HL-60 (cell line): ENCODE measurements at regions not wholly inside any gene's neighbourhood (a gene's known extent, or its start where the extent isn't known, plus 50 kb on each side); places are given as distances from the start of the nearest gene placed in this dataset.

Experiments
- DNase-seq, 2 experiments: peaks; one replicate each; pipeline ENCODE4 v3.0.0-alpha.2; 2010 to 2020; ENCODE audit warnings: low read depth in 1 of 2, low spot score in 1 of 2
- H3K27ac ChIP-seq: fragments of 250-450 bp; sonication (Bioruptor Pico); replicated peaks from 2 replicates; pipeline ENCODE4 v1.5.1; 2020; ENCODE audit warnings: mild to moderate bottlenecking, moderate library complexity
- H3K27me3 ChIP-seq: fragments of 250-450 bp; sonication (Bioruptor Pico); 2 replicates; pipeline ENCODE4 v1.5.1; 2021; ENCODE audit warnings: mild to moderate bottlenecking, moderate library complexity; ENCODE audit not compliant: insufficient read depth, poor library complexity, severe bottlenecking
- H3K4me3 ChIP-seq: replicated peaks from 2 replicates; pipeline ENCODE4 v1.5.1; 2011; ENCODE audit warnings: mild to moderate bottlenecking, control low read depth, low read length; ENCODE audit not compliant: insufficient read depth
- GABPA ChIP-seq: IDR thresholded peaks from 2 replicates; pipeline ENCODE4 v1.6.1; 2012; ENCODE audit warnings: low read depth
- POLR2AphosphoS5 ChIP-seq: IDR thresholded peaks from 2 replicates; pipeline ENCODE4 v1.6.1; 2012; ENCODE audit warnings: low read depth
- SPI1 ChIP-seq: IDR thresholded peaks from 2 replicates; pipeline ENCODE4 v1.6.1; 2012; ENCODE audit warnings: low read depth, mild to moderate bottlenecking, borderline replicate concordance
- TF ChIP-seq, protein P1 (sequence below): IDR thresholded peaks from 2 replicates; pipeline ENCODE4 v1.6.1; 2012; ENCODE audit warnings: low read depth; ENCODE audit not compliant: insufficient replicate concordance
- TF ChIP-seq, protein P2 (sequence below): IDR thresholded peaks from one replicate; pipeline ENCODE4 v1.5.1; 2011; ENCODE audit warnings: low read length, control low read depth, inconsistent platforms; ENCODE audit not compliant: insufficient read depth

DNA sequence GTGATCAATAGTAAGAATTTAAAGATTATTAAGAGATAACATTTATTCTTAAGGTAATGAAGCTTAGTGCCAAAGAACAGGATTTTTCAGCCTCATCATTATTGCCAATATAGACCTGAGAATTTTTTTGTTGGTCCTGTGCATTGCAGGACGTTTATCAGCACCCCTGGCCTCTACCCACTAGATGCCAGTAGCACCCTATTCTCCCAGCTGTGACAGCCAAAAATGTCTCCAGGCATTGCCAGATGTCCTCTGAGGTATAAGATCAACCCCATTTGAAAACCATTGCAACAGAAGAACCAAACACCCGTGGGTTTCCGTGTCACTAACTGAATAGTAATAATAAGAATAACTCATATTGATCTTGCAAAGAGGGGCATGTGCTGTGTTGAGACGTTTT lies 700.0 kb upstream of the SOX11 start:
- Histone ChIP-seq H3K4me3 (no peak overlapping the region), H3K27me3 (peaks cover 5% of the 10 kb centered on the region), H3K27ac (no peak overlapping the region)
- DNase-seq: no peak
- TF ChIP-seq GABPA: no peak
- no peak for TF ChIP-seq POLR2AphosphoS5
- TF ChIP-seq, protein P1, sequence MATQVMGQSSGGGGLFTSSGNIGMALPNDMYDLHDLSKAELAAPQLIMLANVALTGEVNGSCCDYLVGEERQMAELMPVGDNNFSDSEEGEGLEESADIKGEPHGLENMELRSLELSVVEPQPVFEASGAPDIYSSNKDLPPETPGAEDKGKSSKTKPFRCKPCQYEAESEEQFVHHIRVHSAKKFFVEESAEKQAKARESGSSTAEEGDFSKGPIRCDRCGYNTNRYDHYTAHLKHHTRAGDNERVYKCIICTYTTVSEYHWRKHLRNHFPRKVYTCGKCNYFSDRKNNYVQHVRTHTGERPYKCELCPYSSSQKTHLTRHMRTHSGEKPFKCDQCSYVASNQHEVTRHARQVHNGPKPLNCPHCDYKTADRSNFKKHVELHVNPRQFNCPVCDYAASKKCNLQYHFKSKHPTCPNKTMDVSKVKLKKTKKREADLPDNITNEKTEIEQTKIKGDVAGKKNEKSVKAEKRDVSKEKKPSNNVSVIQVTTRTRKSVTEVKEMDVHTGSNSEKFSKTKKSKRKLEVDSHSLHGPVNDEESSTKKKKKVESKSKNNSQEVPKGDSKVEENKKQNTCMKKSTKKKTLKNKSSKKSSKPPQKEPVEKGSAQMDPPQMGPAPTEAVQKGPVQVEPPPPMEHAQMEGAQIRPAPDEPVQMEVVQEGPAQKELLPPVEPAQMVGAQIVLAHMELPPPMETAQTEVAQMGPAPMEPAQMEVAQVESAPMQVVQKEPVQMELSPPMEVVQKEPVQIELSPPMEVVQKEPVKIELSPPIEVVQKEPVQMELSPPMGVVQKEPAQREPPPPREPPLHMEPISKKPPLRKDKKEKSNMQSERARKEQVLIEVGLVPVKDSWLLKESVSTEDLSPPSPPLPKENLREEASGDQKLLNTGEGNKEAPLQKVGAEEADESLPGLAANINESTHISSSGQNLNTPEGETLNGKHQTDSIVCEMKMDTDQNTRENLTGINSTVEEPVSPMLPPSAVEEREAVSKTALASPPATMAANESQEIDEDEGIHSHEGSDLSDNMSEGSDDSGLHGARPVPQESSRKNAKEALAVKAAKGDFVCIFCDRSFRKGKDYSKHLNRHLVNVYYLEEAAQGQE: no peak
- TF ChIP-seq SPI1: no peak
- TF ChIP-seq, protein P2, sequence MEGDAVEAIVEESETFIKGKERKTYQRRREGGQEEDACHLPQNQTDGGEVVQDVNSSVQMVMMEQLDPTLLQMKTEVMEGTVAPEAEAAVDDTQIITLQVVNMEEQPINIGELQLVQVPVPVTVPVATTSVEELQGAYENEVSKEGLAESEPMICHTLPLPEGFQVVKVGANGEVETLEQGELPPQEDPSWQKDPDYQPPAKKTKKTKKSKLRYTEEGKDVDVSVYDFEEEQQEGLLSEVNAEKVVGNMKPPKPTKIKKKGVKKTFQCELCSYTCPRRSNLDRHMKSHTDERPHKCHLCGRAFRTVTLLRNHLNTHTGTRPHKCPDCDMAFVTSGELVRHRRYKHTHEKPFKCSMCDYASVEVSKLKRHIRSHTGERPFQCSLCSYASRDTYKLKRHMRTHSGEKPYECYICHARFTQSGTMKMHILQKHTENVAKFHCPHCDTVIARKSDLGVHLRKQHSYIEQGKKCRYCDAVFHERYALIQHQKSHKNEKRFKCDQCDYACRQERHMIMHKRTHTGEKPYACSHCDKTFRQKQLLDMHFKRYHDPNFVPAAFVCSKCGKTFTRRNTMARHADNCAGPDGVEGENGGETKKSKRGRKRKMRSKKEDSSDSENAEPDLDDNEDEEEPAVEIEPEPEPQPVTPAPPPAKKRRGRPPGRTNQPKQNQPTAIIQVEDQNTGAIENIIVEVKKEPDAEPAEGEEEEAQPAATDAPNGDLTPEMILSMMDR: no peak

DNA sequence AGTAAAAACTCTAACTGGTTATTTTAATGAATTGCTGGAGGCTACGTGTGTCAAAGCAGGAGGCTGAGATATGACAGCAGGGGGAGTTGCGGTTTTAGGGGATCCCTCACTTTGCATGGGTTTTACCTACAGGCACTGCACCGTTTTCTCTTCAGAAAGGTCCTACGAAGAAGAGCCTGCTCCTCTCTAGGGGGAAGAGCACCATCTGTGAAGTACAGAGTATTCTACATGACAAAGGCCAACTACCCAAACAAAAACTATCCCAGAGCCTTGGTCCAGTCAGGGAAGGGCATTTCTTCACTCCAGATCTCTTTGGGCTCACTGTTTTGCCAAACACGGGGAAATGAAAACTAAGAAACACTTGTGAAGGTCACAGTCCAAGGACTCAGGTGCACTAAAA lies 696.7 kb upstream of the SOX11 start:
- H3K27ac ChIP-seq: no peak overlapping the region
- TF ChIP-seq POLR2AphosphoS5: no peak
- TF ChIP-seq, protein P1: no peak
- no peak for DNase-seq
- H3K27me3 ChIP-seq: peaks cover 5% of the 10 kb centered on the region
- no peak overlapping the region for H3K4me3 ChIP-seq

DNA sequence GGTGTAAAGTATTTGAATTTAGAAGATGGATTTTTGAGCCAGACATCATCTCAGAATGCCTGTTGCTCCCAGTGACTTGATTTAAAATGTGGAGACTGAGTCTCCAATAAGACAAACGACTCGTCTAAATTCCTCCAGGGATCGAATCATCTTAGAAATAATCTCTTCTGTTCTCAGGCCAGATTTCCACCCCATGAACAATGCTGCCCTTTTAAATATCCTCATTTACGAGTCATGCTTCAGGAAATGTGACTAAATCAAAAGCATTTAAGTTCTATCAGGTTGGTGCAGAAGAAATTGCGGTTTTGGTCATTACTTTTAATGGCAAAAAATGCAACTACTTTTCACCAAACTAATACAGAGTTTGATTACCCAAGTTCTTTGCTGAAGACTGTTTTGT lies 684.6 kb upstream of the SOX11 start:
- no peak for TF ChIP-seq POLR2AphosphoS5
- TF ChIP-seq, protein P2: no peak
- TF ChIP-seq, protein P1: no peak
- TF ChIP-seq GABPA: no peak
- TF ChIP-seq SPI1: no peak
- DNase-seq: no peak
- H3K4me3 ChIP-seq: no peak overlapping the region
- no peaks in the 10 kb centered on the region for H3K27me3 ChIP-seq
- no peak overlapping the region for H3K27ac ChIP-seq

DNA sequence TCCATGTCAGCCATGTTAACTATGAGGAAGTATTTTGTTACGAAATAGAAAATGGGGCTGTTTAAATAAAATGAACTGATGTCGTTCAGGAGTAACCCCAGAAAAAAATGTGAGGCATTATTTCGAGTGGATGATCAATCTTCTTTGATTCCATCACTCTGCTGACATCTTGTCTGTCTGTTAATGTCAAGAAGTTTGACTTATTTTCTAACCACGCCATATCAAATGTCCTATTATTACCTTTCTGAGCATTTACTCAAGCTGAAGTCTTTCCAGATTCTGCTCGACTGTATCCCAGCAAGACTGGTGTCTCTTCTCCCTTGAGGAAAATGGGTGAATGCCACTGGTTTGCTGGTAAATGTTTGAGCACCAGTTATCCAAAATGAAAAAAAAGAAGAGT lies 672.9 kb upstream of the SOX11 start:
- Histone ChIP-seq H3K4me3 (no peak overlapping the region), H3K27ac (no peak overlapping the region), H3K27me3 (no peaks in the 10 kb centered on the region)
- no peak for DNase-seq
- TF ChIP-seq SPI1 (no peak), GABPA (no peak)
